ENCODE measurements at regions not wholly inside any gene's neighbourhood (a gene's known extent, or its start where the extent isn't known, plus 50 kb on each side); places are given as distances from the start of the nearest gene placed in this dataset.

DNA sequence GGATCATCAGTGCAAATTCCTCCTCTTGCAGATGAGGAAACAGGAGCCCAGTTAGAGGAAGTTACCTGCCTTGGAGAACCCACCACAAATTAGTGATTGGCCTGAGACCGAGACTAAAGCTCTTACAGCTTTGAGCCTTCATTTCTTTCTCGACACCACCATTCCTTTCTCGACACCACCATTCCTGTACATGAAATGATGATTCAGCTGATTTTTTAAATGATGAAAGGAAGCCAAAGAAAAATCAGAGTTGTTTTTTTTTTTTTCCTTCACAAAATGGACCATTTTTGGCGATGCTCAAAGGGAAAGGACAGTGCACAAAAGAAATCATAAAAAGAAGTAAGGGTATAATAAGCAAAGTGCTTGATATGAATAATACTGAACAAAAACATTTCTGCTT is 1080.2 kb upstream of the AUTS2 start:
- DNase-seq, result no peak
- intact Hi-C loops (cut with DNase I, micrococcal nuclease), result no loop called here
- no peak for ATAC-seq

DNA sequence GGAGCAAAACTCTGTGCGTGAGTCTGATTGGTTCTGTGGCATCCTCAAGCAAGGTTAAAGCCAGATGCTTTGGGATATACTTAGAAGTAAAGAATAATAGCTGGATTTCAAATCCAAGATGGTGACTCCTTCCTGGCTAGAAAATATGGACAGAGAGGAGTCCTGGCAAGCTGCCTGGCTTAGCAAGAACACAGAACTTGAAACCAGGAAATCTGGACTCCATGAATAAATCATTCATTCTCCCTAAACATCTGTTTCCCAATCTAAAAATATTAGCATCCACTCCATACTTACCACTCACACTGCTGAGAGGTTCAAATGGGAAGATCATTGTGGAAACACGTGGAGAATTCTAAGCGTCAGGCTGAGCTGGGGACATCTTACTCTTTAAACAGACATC is 1074.1 kb upstream of the AUTS2 start:
- ATAC-seq, result no peak
- no peak for DNase-seq

GRCh38 chr7:68529221-68529620 is 1069.1 kb upstream of the AUTS2 start:
- DNase-seq (no peak), ATAC-seq (no peak)
- intact Hi-C loops (cut with DNase I, micrococcal nuclease), result no loop called here

More for the DNA sequence above, 1074.1 kb upstream of the AUTS2 start:
- intact Hi-C loops (cut with DNase I, micrococcal nuclease), result no loop called here

DNA sequence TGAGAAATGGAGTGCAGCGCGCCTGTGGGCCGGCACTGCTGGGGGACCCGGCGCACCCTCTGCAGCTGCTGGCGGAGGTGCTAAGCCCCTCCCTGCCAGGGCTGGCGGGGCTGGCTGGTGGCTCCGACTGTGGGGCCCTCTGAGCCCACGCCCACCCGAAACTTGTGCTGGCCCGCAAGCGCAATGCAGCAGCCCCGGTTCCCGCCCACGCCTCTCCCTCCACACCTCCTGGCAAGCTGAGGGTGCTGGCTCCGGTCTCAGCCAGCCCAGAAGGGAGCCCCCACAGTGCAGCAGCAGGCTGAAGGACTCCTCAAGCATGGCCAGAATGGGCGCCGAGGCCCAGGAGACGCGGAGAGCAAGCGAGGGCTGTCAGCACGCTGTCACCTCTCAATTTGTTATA is 1063.0 kb upstream of the AUTS2 start:
- DNase-seq (no peak), ATAC-seq (no peak)
- intact Hi-C loops (cut with DNase I, micrococcal nuclease), result no loop called here

- intact Hi-C loops (cut with DNase I, micrococcal nuclease), result no loop called here
- no peak for DNase-seq
- ATAC-seq, result no peak
Measured at GRCh38 chr7:68537051-68537773, 1061.1 kb upstream of the AUTS2 start.

- intact Hi-C loops (cut with DNase I, micrococcal nuclease), result no loop called here
- ATAC-seq, result no peak
- no peak for DNase-seq
Measured at GRCh38 chr7:68537774-68538071, 1060.6 kb upstream of the AUTS2 start.

DNA sequence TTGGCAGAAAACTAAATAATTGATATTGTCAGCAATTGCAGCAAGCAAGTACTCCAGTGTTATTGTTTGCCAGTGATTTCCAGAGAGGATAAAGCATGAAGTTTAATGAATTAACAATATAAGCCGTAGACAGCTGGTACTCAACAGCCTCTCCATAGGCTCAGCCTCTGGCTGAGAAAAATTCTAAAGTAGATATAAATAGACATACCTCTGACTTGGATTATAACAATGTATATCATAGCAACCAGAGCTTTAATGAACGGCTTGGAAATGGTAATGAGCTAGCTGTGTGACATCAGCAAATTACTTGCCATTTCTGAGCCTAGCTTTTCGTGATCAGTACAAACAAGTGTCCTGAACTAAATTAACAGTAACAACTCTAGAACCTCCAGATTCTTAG is 1055.4 kb upstream of the AUTS2 start:
- ATAC-seq, result no peak
- intact Hi-C loops (cut with DNase I, micrococcal nuclease), result no loop called here

GRCh38 chr7:68544851-68545250 is 1053.4 kb upstream of the AUTS2 start:
- intact Hi-C loops (cut with DNase I, micrococcal nuclease), result no loop called here
- no peak for ATAC-seq
- no peak for DNase-seq

More for the DNA sequence above, 1055.4 kb upstream of the AUTS2 start:
- DNase-seq, result no peak

- no peak for ATAC-seq
- intact Hi-C loops (cut with DNase I, micrococcal nuclease), result no loop called here
Measured at GRCh38 chr7:68547181-68547580, 1051.1 kb upstream of the AUTS2 start.

DNA sequence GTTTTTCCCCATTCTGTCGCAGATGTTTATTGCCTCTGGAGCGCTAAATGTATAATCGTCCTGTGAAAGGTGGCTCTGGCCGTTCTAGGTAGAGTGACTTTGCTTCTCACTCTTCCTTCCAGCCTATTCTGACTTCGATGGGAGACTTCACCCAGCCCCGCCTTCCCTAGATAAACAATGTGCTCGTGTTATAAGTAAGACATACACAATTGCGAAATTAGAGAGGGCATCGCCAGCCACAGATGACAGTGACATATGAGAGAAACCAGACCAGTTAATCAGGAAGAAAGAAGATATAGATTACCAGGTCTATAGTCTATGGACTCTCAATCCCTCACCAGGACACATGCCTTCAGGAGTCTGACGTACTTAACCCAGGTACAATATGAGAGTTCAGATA is 1050.5 kb upstream of the AUTS2 start:
- intact Hi-C loops (cut with DNase I, micrococcal nuclease), result no loop called here
- ATAC-seq (no peak), DNase-seq (no peak)

More at GRCh38 chr7:68547181-68547580, 1051.1 kb upstream of the AUTS2 start:
- DNase-seq, result no peak

GRCh38 chr7:68550027-68550426 is 1048.2 kb upstream of the AUTS2 start:
- DNase-seq (no peak), ATAC-seq (no peak)
- intact Hi-C loops (cut with DNase I, micrococcal nuclease), result no loop called here

- intact Hi-C loops (cut with DNase I, micrococcal nuclease), result no loop called here
- DNase-seq (no peak), ATAC-seq (no peak)
Measured at GRCh38 chr7:68550635-68551034, 1047.6 kb upstream of the AUTS2 start.

GRCh38 chr7:68556537-68556936 is 1041.7 kb upstream of the AUTS2 start:
- intact Hi-C loops (cut with DNase I, micrococcal nuclease), result no loop called here
- ATAC-seq (no peak), DNase-seq (no peak)

DNA sequence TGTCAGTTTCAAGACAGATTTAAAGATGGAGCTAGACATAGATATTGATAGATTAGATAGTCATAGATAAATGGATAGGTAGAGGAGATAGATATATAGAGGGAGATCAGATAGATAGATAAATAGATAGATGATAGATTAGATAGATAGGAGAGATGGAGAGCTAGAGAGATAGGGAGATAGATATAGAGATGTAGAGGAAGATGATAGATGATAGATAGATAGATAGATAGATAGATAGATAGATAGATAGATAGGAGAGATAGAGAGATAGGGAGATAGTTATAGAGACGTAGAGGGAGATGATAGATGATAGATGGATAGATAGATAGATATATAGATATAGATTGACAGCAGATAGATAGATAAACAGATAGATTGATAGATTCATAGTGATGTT is 1038.8 kb upstream of the AUTS2 start:
- intact Hi-C loops (cut with DNase I, micrococcal nuclease), result no loop called here

GRCh38 chr7:68562323-68562899 is 1035.9 kb upstream of the AUTS2 start:
- intact Hi-C loops (cut with DNase I, micrococcal nuclease), result no loop called here
- ATAC-seq (no peak), DNase-seq (no peak)

More for the DNA sequence above, 1038.8 kb upstream of the AUTS2 start:
- ATAC-seq (no peak), DNase-seq (no peak)

- intact Hi-C loops (cut with DNase I, micrococcal nuclease), result no loop called here
- DNase-seq (no peak), ATAC-seq (no peak)
Measured at GRCh38 chr7:68564306-68565135, 1033.8 kb upstream of the AUTS2 start.

- intact Hi-C loops (cut with DNase I, micrococcal nuclease), result no loop called here
- DNase-seq (no peak), ATAC-seq (no peak)
Measured at GRCh38 chr7:68571286-68571685, 1027.0 kb upstream of the AUTS2 start.

DNA sequence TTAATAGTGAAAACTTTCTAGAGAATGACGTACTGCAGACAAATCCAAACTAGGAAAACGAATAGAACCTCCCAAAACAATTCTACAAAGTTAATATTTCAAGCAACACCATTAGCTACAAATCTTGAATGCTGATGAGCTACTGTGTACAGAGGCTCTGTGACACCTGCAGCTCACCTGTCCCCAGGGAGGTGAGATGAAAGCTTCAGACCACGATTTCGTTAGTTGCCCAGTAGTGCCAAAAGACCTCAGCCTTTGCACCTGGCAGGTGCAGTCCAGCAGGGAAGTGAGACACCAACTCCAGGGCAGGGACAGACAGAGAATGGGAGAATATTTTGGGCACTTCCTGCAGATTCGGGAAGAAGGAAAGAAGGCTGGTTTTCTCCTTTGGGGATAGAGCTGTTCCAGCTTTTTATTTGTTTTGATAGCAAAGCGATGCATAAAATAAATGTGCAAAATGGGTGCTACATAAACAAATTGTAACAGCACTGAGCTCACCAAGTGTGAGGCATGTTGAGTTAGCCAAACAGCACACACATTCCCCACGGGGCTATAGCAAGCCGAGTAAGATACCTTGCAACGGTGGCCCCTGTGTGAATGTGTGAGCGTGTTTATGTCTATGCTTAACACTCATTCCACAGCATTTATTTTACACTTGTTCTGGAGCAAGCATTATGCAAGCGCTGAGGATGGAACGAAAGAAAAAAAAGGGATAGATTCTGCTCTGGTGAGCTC is 1024.8 kb upstream of the AUTS2 start:
- no peak for DNase-seq
- intact Hi-C loops (cut with DNase I, micrococcal nuclease), result no loop called here
- no peak for ATAC-seq

DNA sequence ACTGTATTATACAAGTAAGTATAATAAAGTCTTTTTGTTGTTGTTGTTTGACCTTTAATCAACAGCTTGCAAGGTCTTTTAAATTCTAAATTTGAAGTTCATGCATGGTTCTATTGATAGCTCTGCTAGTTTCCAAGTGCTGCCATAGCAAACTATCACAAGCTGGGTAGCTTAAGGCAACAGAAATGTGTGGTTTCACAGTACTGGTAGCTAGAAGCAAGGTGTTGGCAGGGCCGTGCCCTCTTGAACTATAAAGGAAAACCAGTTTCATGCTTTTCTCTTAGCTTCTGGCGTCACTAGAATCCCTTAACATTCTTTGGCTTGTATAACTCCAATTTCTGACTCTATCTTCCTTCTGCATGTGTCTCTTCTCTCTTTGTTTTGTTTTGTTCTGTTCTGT is 1021.9 kb upstream of the AUTS2 start:
- intact Hi-C loops (cut with DNase I, micrococcal nuclease), result no loop called here
- DNase-seq, result no peak
- no peak for ATAC-seq

- intact Hi-C loops (cut with DNase I, micrococcal nuclease), result no loop called here
- ATAC-seq, result no peak
Measured at GRCh38 chr7:68581417-68581816, 1016.9 kb upstream of the AUTS2 start.

More at GRCh38 chr7:68581417-68581816, 1016.9 kb upstream of the AUTS2 start:
- no peak for DNase-seq
